ENCODE measurements at regions not wholly inside any gene's neighbourhood (a gene's known extent, or its start where the extent isn't known, plus 50 kb on each side); places are given as distances from the start of the nearest gene placed in this dataset.

- H3K4me3 ChIP-seq (ENCODE audit: low read depth, low read length): no peak overlapping the region
- DNase-seq (ENCODE audit: low read depth): no peak
- TF ChIP-seq, protein P1, sequence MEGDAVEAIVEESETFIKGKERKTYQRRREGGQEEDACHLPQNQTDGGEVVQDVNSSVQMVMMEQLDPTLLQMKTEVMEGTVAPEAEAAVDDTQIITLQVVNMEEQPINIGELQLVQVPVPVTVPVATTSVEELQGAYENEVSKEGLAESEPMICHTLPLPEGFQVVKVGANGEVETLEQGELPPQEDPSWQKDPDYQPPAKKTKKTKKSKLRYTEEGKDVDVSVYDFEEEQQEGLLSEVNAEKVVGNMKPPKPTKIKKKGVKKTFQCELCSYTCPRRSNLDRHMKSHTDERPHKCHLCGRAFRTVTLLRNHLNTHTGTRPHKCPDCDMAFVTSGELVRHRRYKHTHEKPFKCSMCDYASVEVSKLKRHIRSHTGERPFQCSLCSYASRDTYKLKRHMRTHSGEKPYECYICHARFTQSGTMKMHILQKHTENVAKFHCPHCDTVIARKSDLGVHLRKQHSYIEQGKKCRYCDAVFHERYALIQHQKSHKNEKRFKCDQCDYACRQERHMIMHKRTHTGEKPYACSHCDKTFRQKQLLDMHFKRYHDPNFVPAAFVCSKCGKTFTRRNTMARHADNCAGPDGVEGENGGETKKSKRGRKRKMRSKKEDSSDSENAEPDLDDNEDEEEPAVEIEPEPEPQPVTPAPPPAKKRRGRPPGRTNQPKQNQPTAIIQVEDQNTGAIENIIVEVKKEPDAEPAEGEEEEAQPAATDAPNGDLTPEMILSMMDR (IDR thresholded peaks at IDR 0.05; ENCODE audit: control insufficient read depth, extremely low read depth, insufficient read depth): no peak
Observed at GRCh38 chr14:51529736-51530135, 122.0 kb upstream of the FRMD6 start.

GRCh38 chr14:51533160-51533559 is 118.5 kb upstream of the FRMD6 start:
- no peak for DNase-seq (ENCODE audit: low read depth)
- TF ChIP-seq, protein P1 (IDR thresholded peaks at IDR 0.05; ENCODE audit: control insufficient read depth, extremely low read depth, insufficient read depth): no peak
- no peak overlapping the region for H3K4me3 ChIP-seq (ENCODE audit: low read depth, low read length)

DNA sequence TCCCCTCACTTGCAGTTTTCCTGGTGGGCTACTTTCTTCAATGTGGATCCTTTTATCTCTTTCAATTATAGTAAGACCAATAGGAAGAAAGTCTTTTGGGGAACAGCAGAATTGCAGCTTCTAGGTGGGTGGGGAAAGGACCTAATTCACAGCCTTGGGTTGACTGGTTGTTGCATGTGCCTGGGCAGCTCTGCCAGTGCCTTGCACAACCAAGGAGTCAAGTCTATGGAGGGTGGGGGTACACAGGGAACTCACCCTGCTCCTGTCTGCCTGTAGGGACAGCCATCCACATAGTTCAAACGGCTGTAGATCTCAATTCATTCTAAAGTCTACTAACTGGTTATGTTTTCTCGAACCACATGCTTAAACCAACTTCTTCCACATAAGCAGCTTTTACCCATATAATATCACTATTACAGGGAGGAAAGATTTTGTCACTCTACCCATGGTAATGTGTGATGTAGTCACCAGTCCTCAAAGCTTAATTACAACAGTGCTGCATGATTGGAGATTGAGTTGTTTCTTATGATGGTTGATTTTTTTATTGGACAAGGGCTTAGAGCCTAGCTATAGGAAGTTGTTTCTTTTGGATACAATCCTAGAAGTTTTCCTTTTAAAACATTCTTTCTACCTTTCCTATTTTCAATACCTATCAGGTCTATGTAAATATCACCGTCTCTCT is 117.7 kb upstream of the FRMD6 start:
- no peak overlapping the region for H3K4me3 ChIP-seq (ENCODE audit: low read depth, low read length)
- TF ChIP-seq, protein P1 (IDR thresholded peaks at IDR 0.05; ENCODE audit: control insufficient read depth, extremely low read depth, insufficient read depth): no peak
- no peak for DNase-seq (ENCODE audit: low read depth)

GRCh38 chr14:51534610-51535011 is 117.1 kb upstream of the FRMD6 start:
- no peak overlapping the region for H3K4me3 ChIP-seq (ENCODE audit: low read depth, low read length)
- peak; percentile 74 for DNase-seq (ENCODE audit: low read depth)
- TF ChIP-seq, protein P1 (IDR thresholded peaks at IDR 0.05; ENCODE audit: control insufficient read depth, extremely low read depth, insufficient read depth): no peak

- DNase-seq (ENCODE audit: low read depth): no peak
- TF ChIP-seq, protein P1 (IDR thresholded peaks at IDR 0.05; ENCODE audit: control insufficient read depth, extremely low read depth, insufficient read depth): no peak
- H3K4me3 ChIP-seq (ENCODE audit: low read depth, low read length): no peak overlapping the region
Observed at GRCh38 chr14:51535443-51536044, 116.2 kb upstream of the FRMD6 start.

- TF ChIP-seq, protein P1 (IDR thresholded peaks at IDR 0.05; ENCODE audit: control insufficient read depth, extremely low read depth, insufficient read depth): no peak
- H3K4me3 ChIP-seq (ENCODE audit: low read depth, low read length): no peak overlapping the region
- no peak for DNase-seq (ENCODE audit: low read depth)
Observed at GRCh38 chr14:51538973-51539372, 112.7 kb upstream of the FRMD6 start.
